ENCODE measurements at regions not wholly inside any gene's neighbourhood (a gene's known extent, or its start where the extent isn't known, plus 50 kb on each side); places are given as distances from the start of the nearest gene placed in this dataset.

- DNase-seq (ENCODE audit: low spot score) = no peak
- no peak for ATAC-seq
- H3K36me3 Mint-ChIP-seq = no peaks in the 10 kb centered on the region
- no peak overlapping the region for H3K27ac Mint-ChIP-seq
- H3K27me3 Mint-ChIP-seq = no peaks in the 10 kb centered on the region
- H3K4me3 Mint-ChIP-seq = no peak overlapping the region
- peaks cover 6% of the 10 kb centered on the region for H3K9me3 Mint-ChIP-seq
- H3K4me1 Mint-ChIP-seq (ENCODE audit: low read depth in 2 of 2) = no peaks in the 10 kb centered on the region
Observed at GRCh38 chr5:114999176-114999575, 170.5 kb downstream of the TRIM36 start.

DNA sequence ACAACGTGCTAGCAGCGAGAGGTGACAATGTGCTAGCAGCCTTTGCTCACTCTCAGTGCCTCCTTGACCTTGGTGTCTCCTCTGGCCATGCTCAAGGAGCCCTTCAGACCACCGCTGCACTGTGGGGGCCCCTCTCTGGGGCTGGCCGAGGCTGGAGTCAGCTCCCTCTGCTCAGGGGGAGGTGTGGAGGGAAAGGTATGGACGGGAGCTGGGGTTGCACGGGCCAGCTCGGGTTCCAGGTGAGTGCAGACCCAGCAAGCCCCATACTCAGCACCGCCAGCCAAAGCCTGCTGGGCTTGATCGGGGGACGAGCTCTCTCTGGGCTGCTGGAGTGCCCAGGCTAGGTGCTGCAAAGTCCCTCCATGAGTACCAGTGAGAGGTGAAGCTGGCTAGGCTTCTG is 180.2 kb downstream of the TRIM36 start:
- Mint-ChIP-seq H3K4me3 (no peak overlapping the region), H3K4me1 (ENCODE audit: low read depth in 2 of 2) (peaks cover 0 to 5% of the 10 kb centered on the region in 2 donors), H3K36me3 (no peaks in the 10 kb centered on the region), H3K27ac (no peak overlapping the region), H3K9me3 (no peaks in the 10 kb centered on the region), H3K27me3 (peaks cover 0 to 2% of the 10 kb centered on the region in 2 donors)
- DNase-seq (ENCODE audit: low spot score) (no peak), ATAC-seq (no peak)

- no peak for ATAC-seq
- H3K4me1 Mint-ChIP-seq (ENCODE audit: low read depth in 2 of 2) = peaks cover 0 to 5% of the 10 kb centered on the region in 2 donors
- no peaks in the 10 kb centered on the region for H3K9me3 Mint-ChIP-seq
- H3K27ac Mint-ChIP-seq = no peak overlapping the region
- H3K4me3 Mint-ChIP-seq = no peak overlapping the region
- no peak for DNase-seq (ENCODE audit: low spot score)
- peaks cover 0 to 2% of the 10 kb centered on the region in 2 donors for H3K27me3 Mint-ChIP-seq
- H3K36me3 Mint-ChIP-seq = no peaks in the 10 kb centered on the region
Observed at GRCh38 chr5:114988096-114988495, 181.6 kb downstream of the TRIM36 start.

- Mint-ChIP-seq H3K36me3 (no peaks in the 10 kb centered on the region), H3K9me3 (peaks cover 3% of the 10 kb centered on the region), H3K4me1 (ENCODE audit: low read depth in 2 of 2) (peaks cover 0 to 5% of the 10 kb centered on the region in 2 donors), H3K4me3 (no peak overlapping the region), H3K27ac (no peak overlapping the region), H3K27me3 (peaks cover 0 to 2% of the 10 kb centered on the region in 2 donors)
- ATAC-seq = no peak
- no peak for DNase-seq (ENCODE audit: low spot score)
Observed at GRCh38 chr5:114984796-114985195, 184.9 kb downstream of the TRIM36 start.

DNA sequence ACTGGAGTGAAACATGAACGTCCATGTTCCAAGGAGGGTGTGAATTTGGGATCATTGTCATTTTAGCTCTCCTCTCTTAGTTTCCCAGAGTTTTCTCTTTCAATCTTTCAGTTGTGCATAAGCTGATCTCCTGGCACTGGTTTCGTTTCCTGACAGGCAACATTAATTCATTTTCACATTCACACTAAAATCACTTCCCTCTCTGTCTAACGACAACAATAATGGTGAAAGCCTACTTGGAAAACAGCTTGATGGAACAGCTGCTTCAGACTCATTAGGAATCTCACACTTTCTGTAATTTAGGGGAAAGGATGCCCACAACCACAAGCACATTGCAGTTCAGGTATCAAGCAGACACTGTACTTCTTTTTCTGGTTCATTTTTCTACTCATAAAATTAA is 188.6 kb downstream of the TRIM36 start:
- Mint-ChIP-seq H3K27ac (no peak overlapping the region), H3K27me3 (peaks cover 0 to 2% of the 10 kb centered on the region in 2 donors), H3K36me3 (no peaks in the 10 kb centered on the region), H3K9me3 (peaks cover 5% of the 10 kb centered on the region), H3K4me3 (no peak overlapping the region), H3K4me1 (ENCODE audit: low read depth in 2 of 2) (peaks cover 0 to 5% of the 10 kb centered on the region in 2 donors)
- ATAC-seq (no peak), DNase-seq (ENCODE audit: low spot score) (no peak)

GRCh38 chr5:114977979-114978573 is 191.6 kb downstream of the TRIM36 start:
- Mint-ChIP-seq H3K27ac (no peak overlapping the region), H3K27me3 (no peaks in the 10 kb centered on the region), H3K9me3 (peaks cover 5% of the 10 kb centered on the region), H3K4me1 (ENCODE audit: low read depth in 2 of 2) (no peaks in the 10 kb centered on the region), H3K4me3 (no peak overlapping the region), H3K36me3 (no peaks in the 10 kb centered on the region)
- ATAC-seq (peak in 1 of 2 donors; percentile 44), DNase-seq (ENCODE audit: low spot score) (no peak)

DNA sequence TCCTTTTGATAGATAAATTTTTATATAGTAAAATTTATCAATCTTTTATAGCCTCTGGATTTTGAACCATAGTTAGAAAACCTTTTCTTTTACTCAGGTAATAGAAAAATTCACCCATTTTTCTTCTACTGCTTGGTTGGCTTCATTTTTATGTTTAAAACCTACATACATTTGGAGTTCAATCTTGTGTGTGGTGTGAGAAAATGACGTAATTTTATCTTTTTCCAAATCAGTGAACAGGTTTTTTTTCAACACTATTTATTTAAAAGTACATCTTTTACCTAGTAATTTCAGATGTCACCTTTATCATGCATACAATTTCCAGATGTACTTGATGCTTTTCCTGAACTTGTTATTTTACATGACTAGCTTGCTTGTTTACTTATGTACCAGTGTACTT is 200.2 kb downstream of the TRIM36 start:
- no peaks in the 10 kb centered on the region for H3K9me3 Mint-ChIP-seq
- H3K36me3 Mint-ChIP-seq = peaks cover 5% of the 10 kb centered on the region
- DNase-seq (ENCODE audit: low spot score) (no peak), ATAC-seq (no peak)
- no peak overlapping the region for H3K4me3 Mint-ChIP-seq
- H3K4me1 Mint-ChIP-seq (ENCODE audit: low read depth in 2 of 2) = no peaks in the 10 kb centered on the region
- no peak overlapping the region for H3K27ac Mint-ChIP-seq
- H3K27me3 Mint-ChIP-seq = no peaks in the 10 kb centered on the region

GRCh38 chr5:114957384-114957783 is 212.3 kb downstream of the TRIM36 start:
- DNase-seq (ENCODE audit: low spot score) (no peak), ATAC-seq (peak; percentile 65 to 69)
- Mint-ChIP-seq H3K36me3 (peaks cover 3% of the 10 kb centered on the region), H3K27me3 (no peaks in the 10 kb centered on the region), H3K9me3 (peaks cover 6% of the 10 kb centered on the region), H3K27ac (no peak overlapping the region), H3K4me1 (ENCODE audit: low read depth in 2 of 2) (no peaks in the 10 kb centered on the region), H3K4me3 (no peak overlapping the region)

- ATAC-seq = no peak
- peaks cover 7% of the 10 kb centered on the region for H3K9me3 Mint-ChIP-seq
- H3K27me3 Mint-ChIP-seq = no peaks in the 10 kb centered on the region
- peaks cover 6% of the 10 kb centered on the region for H3K36me3 Mint-ChIP-seq
- no peaks in the 10 kb centered on the region for H3K4me1 Mint-ChIP-seq (ENCODE audit: low read depth in 2 of 2)
- no peak for DNase-seq (ENCODE audit: low spot score)
- H3K27ac Mint-ChIP-seq = no peak overlapping the region
- no peak overlapping the region for H3K4me3 Mint-ChIP-seq
Observed at GRCh38 chr5:114953565-114953964, 216.1 kb downstream of the TRIM36 start.

DNA sequence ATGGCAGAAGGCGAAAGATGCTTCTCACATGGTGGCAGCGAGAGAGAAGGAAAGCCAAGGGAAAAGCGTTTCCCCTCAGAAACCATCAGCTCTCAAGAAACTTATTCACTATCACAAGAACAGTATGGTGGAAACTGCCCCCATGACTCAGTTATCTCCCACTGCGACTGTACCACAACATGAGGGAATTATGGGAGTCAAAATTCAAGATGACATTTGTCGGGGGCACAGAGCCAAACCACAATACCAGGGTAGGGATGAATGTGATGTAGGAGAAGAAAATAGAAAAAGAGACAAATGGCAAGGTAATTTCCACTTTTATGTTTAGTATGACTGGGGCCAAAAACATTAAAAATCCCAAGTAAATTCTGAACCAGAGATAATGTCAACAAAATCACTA is 216.8 kb downstream of the TRIM36 start:
- Mint-ChIP-seq H3K4me3 (no peak overlapping the region), H3K27me3 (no peaks in the 10 kb centered on the region), H3K9me3 (peaks cover 7% of the 10 kb centered on the region), H3K27ac (no peak overlapping the region), H3K36me3 (peaks cover 6% of the 10 kb centered on the region), H3K4me1 (ENCODE audit: low read depth in 2 of 2) (no peaks in the 10 kb centered on the region)
- DNase-seq (ENCODE audit: low spot score) (no peak), ATAC-seq (no peak)

DNA sequence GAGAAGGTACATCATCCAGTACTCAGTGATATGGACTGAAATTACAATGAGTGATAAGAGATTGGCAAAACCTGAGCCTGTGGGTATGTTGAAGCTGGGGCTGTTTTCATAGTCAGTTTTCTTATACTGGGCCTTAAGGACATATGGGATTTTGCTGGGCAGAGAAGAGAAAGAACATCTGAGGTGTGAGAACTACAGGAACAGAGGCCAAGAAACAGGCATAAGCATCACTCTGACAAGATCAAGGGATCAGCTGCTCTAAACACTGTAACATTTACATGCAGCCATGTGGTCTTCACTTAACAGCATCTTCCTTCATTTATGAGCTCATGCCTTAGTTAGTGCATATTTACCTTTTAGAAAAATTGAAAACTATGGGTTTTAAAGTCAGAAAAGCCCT is 220.0 kb downstream of the TRIM36 start:
- Mint-ChIP-seq H3K4me3 (no peak overlapping the region), H3K27me3 (no peaks in the 10 kb centered on the region), H3K27ac (no peak overlapping the region), H3K9me3 (peaks cover 7% of the 10 kb centered on the region), H3K4me1 (ENCODE audit: low read depth in 2 of 2) (no peaks in the 10 kb centered on the region), H3K36me3 (peaks cover 6% of the 10 kb centered on the region)
- ATAC-seq = no peak
- no peak for DNase-seq (ENCODE audit: low spot score)

DNA sequence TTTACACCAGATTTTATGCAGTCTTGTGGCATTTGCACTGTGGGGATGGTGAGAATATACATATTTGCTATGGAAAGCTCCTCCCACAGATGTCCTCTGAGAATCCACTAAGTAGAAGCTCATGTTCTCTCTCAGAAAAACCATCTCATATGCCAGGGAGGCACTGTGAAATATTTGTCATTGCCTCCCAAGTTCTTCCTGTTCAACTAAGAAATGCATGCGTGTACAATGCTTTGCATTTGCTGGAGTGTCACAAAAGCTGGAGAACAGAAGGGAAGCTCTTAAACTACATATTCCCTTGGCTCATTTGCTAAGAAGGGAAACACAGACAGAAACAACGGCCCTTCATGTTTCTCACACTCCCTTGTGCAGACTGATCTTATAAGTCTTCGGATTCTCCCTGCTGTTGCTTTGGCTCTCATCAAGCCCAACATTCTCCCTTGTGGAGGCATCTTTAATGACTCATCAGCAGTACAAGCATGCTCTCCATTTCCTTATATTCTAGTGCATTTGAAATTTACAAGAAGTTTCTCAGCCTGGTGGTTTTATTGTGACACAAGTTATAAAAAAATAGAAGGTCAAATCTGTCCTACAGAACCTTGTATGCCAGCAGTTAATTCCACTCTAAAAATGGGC is 220.6 kb downstream of the TRIM36 start:
- H3K4me3 Mint-ChIP-seq = no peak overlapping the region
- DNase-seq (ENCODE audit: low spot score) = no peak
- no peaks in the 10 kb centered on the region for H3K27me3 Mint-ChIP-seq
- ATAC-seq = no peak
- H3K36me3 Mint-ChIP-seq = peaks cover 6% of the 10 kb centered on the region
- no peak overlapping the region for H3K27ac Mint-ChIP-seq
- H3K4me1 Mint-ChIP-seq (ENCODE audit: low read depth in 2 of 2) = no peaks in the 10 kb centered on the region
- H3K9me3 Mint-ChIP-seq = peaks cover 4% of the 10 kb centered on the region

GRCh38 chr5:114948363-114948762 is 221.3 kb downstream of the TRIM36 start:
- H3K4me3 Mint-ChIP-seq = no peak overlapping the region
- H3K27me3 Mint-ChIP-seq = no peaks in the 10 kb centered on the region
- DNase-seq (ENCODE audit: low spot score) (no peak), ATAC-seq (no peak)
- H3K36me3 Mint-ChIP-seq = peaks cover 6% of the 10 kb centered on the region
- H3K27ac Mint-ChIP-seq = no peak overlapping the region
- no peaks in the 10 kb centered on the region for H3K4me1 Mint-ChIP-seq (ENCODE audit: low read depth in 2 of 2)
- H3K9me3 Mint-ChIP-seq = peaks cover 4% of the 10 kb centered on the region

GRCh38 chr5:114940709-114941108 is 229.0 kb downstream of the TRIM36 start:
- Mint-ChIP-seq H3K36me3 (peaks cover 15% of the 10 kb centered on the region), H3K9me3 (peaks cover 18% of the 10 kb centered on the region), H3K4me3 (no peak overlapping the region), H3K4me1 (ENCODE audit: low read depth in 2 of 2) (no peaks in the 10 kb centered on the region), H3K27me3 (no peaks in the 10 kb centered on the region), H3K27ac (no peak overlapping the region)
- DNase-seq (ENCODE audit: low spot score) (no peak), ATAC-seq (no peak)

DNA sequence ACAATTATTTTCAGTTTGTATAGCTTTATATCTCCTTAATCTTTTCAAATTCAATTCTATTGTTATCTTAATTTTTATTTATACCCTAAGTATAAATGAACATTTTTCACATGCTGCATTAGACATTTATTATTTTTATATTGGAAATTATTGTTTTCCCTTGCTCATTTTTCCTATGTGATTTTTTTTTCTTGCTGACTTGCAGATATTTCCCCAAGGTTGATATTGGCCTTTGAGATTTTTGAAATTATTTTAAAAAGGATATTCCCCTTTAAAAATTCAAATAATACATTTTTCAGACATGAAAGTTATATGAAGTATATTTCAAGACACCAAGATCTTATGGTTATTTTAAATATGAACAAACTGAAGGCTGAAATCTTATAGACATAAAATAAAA is 234.2 kb downstream of the TRIM36 start:
- Mint-ChIP-seq H3K36me3 (peaks cover 9% of the 10 kb centered on the region), H3K27ac (no peak overlapping the region), H3K4me1 (ENCODE audit: low read depth in 2 of 2) (no peaks in the 10 kb centered on the region), H3K27me3 (no peaks in the 10 kb centered on the region), H3K9me3 (peaks cover 10% of the 10 kb centered on the region), H3K4me3 (no peak overlapping the region)
- DNase-seq (ENCODE audit: low spot score) = no peak
- ATAC-seq = no peak
